IMR-90 (cell line): ENCODE measurements at regions not wholly inside any gene's neighbourhood (a gene's known extent, or its start where the extent isn't known, plus 50 kb on each side); places are given as distances from the start of the nearest gene placed in this dataset.

Experiments
- CHD1 ChIP-seq: IDR thresholded peaks from 2 replicates; pipeline ENCODE4 v1.6.1; 2012; ENCODE audit warnings: low read depth, low read length, improper control_type of control experiment
- MAFK ChIP-seq: IDR thresholded peaks from 2 replicates; pipeline ENCODE4 v1.6.1; 2012; ENCODE audit warnings: low read depth, low read length, improper control_type of control experiment
- NFE2L2 ChIP-seq: fragments of 150-350 bp; IDR thresholded peaks from 2 replicates; pipeline ENCODE4 v1.6.1; 2016; ENCODE audit warnings: low read depth, mild to moderate bottlenecking, low read length
- POLR2A ChIP-seq: IDR thresholded peaks from 2 replicates; pipeline ENCODE4 v1.6.1; 2012; ENCODE audit warnings: mild to moderate bottlenecking, low read depth, low read length
- RAD21 ChIP-seq: IDR thresholded peaks from 2 replicates; pipeline ENCODE4 v1.6.1; 2012; ENCODE audit warnings: low read length, improper control_type of control experiment
- RCOR1 ChIP-seq: IDR thresholded peaks from 2 replicates; pipeline ENCODE4 v1.6.1; 2012; ENCODE audit warnings: mild to moderate bottlenecking, low read length, improper control_type of control experiment; ENCODE audit not compliant: insufficient replicate concordance
- SMC3 ChIP-seq: fragments of 150-350 bp; IDR thresholded peaks from 2 replicates; pipeline ENCODE4 v1.6.1; 2016; ENCODE audit warnings: low read depth, mild to moderate bottlenecking, antibody characterized with exemption, low read length, moderate library complexity
- TF ChIP-seq, protein P1 (sequence below): conservative IDR thresholded peaks from 2 replicates; pipeline ENCODE4 v1.5.1; 2012; ENCODE audit warnings: mild to moderate bottlenecking, low read depth, low read length, improper control_type of control experiment
- TF ChIP-seq, protein P2 (sequence below): fragments of 150-350 bp; IDR thresholded peaks from 2 replicates; pipeline ENCODE4 v1.6.1; 2017; ENCODE audit warnings: mild to moderate bottlenecking, antibody characterized with exemption, low read length, low read depth

DNA sequence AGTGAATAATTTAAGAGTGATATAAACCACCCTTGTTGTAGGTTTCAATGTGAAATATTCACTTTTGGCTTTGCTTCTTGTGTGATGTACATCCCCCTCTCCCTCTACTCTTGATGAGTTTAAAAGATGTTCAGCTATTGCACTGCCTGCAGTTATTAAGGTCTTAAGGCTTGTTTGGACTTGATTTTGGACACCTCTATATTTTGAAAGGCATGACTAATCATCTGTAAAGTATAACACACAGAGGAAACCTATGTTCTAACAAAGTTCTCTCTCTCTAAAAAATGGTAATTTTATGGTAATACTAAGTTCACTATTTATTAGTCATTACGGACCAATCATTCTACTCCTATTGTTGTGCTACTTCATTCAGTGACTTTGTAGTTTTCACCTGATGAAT, 1719.9 kb downstream of the GRIK2 start:
- TF ChIP-seq, protein P1, sequence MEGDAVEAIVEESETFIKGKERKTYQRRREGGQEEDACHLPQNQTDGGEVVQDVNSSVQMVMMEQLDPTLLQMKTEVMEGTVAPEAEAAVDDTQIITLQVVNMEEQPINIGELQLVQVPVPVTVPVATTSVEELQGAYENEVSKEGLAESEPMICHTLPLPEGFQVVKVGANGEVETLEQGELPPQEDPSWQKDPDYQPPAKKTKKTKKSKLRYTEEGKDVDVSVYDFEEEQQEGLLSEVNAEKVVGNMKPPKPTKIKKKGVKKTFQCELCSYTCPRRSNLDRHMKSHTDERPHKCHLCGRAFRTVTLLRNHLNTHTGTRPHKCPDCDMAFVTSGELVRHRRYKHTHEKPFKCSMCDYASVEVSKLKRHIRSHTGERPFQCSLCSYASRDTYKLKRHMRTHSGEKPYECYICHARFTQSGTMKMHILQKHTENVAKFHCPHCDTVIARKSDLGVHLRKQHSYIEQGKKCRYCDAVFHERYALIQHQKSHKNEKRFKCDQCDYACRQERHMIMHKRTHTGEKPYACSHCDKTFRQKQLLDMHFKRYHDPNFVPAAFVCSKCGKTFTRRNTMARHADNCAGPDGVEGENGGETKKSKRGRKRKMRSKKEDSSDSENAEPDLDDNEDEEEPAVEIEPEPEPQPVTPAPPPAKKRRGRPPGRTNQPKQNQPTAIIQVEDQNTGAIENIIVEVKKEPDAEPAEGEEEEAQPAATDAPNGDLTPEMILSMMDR, result no peak
- TF ChIP-seq POLR2A (no peak), RCOR1 (no peak), MAFK (no peak), NFE2L2 (no peak), CHD1 (no peak), RAD21 (no peak), SMC3 (no peak)
- TF ChIP-seq, protein P2, sequence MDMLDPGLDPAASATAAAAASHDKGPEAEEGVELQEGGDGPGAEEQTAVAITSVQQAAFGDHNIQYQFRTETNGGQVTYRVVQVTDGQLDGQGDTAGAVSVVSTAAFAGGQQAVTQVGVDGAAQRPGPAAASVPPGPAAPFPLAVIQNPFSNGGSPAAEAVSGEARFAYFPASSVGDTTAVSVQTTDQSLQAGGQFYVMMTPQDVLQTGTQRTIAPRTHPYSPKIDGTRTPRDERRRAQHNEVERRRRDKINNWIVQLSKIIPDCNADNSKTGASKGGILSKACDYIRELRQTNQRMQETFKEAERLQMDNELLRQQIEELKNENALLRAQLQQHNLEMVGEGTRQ, result no peak
